Endodermal cell (in vitro differentiated cells): ENCODE measurements at regions not wholly inside any gene's neighbourhood (a gene's known extent, or its start where the extent isn't known, plus 50 kb on each side); places are given as distances from the start of the nearest gene placed in this dataset.

Source experiments
- DNase-seq: peaks from one replicate; pipeline ENCODE4 v3.0.0-alpha.2; 2017
- H3K27ac ChIP-seq: 2 replicates; pipeline ENCODE4 v1.5.1; 2013; ENCODE audit warnings: mild to moderate bottlenecking, low read depth, low read length, moderate library complexity
- H3K27me3 ChIP-seq: 2 replicates; pipeline ENCODE4 v1.6.1; 2013; ENCODE audit warnings: mild to moderate bottlenecking, low read length, moderate library complexity; ENCODE audit not compliant: insufficient read depth, control insufficient read depth, poor library complexity, severe bottlenecking
- H3K36me3 ChIP-seq: 2 replicates; pipeline ENCODE4 v1.7.0; 2013; ENCODE audit warnings: mild to moderate bottlenecking, low read length, moderate library complexity; ENCODE audit not compliant: control insufficient read depth, insufficient read depth
- H3K4me1 ChIP-seq: one replicate; pipeline ENCODE4 v1.7.0; 2013; ENCODE audit warnings: low read length; ENCODE audit not compliant: control insufficient read depth, insufficient read depth
- H3K4me3 ChIP-seq: 2 replicates; pipeline ENCODE4 v1.5.1; 2013; ENCODE audit warnings: mild to moderate bottlenecking, low read length, moderate library complexity
- H3K9ac ChIP-seq: 2 replicates; pipeline ENCODE4 v1.6.1; 2013; ENCODE audit warnings: mild to moderate bottlenecking, low read length, moderate library complexity; ENCODE audit not compliant: poor library complexity, severe bottlenecking; ENCODE audit errors: extremely low read depth
- H3K9me3 ChIP-seq: 2 replicates; pipeline ENCODE4 v1.6.1; 2013; ENCODE audit warnings: mild to moderate bottlenecking, low read length, moderate library complexity; ENCODE audit not compliant: control insufficient read depth
- H3K27ac Mint-ChIP-seq: 2 replicates; pipeline ENCODE4 v1.8.0; 2020; ENCODE audit warnings: mixed read lengths
- H3K27me3 Mint-ChIP-seq: 2 replicates; pipeline ENCODE4 v1.8.0; 2021; ENCODE audit warnings: mild to moderate bottlenecking, mixed read lengths; ENCODE audit not compliant: insufficient read depth
- H3K36me3 Mint-ChIP-seq: 2 replicates; pipeline ENCODE4 v1.8.0; 2020; ENCODE audit warnings: low read depth, mixed read lengths
- H3K4me1 Mint-ChIP-seq: 2 replicates; pipeline ENCODE4 v1.8.0; 2020; ENCODE audit warnings: mixed read lengths
- H3K4me3 Mint-ChIP-seq: 2 replicates; pipeline ENCODE4 v1.8.0; 2020; ENCODE audit warnings: mild to moderate bottlenecking, moderate library complexity, mixed read lengths
- H3K9me3 Mint-ChIP-seq: 2 replicates; pipeline ENCODE4 v1.8.0; 2020; ENCODE audit warnings: mild to moderate bottlenecking, mixed read lengths
- WGBS, 2 experiments: methylation state at CpG; one replicate each; pipeline versions ENCODE4 v1.1.5 to v1.1.7; 2013; ENCODE audit warnings: missing lambda C conversion rate in 2 of 2, mixed read lengths in 1 of 2; ENCODE audit not compliant: insufficient coverage in 1 of 2, insufficient read length in 1 of 2; 5-methylcytosine and 5-hydroxymethylcytosine counted together
- TF ChIP-seq, protein P1 (sequence below): fragments of 200-600 bp; sonication (generic); conservative IDR thresholded peaks from 2 replicates; pipeline ENCODE4 v1.5.0; 2021; ENCODE audit warnings: antibody characterized with exemption, mild to moderate bottlenecking

DNA sequence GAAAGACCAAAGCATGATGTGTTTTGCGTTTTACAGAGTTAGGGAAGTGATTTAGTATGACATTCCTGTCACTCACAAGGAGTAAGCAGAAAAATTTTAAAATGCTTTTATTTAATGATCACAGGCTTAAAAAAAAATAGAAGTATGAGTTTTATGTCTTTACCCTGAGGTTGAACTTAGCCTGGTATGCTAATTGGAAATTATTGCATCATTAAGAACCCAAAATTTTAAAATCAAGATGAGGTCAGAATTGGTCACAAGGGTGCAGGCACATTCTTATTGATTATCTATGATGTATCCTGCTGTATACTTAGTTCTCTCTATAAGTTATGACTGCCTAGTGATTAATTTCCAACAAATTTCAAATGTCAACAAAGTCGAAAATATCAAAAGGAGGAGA is 585.6 kb upstream of the ALCAM start:
- Histone ChIP-seq H3K9me3 (peaks cover 5% of the 10 kb centered on the region), H3K27ac (no peak overlapping the region), H3K36me3 (no peaks in the 10 kb centered on the region), H3K4me1 (no peaks in the 10 kb centered on the region), H3K27me3 (no peaks in the 10 kb centered on the region), H3K4me3 (no peak overlapping the region), H3K9ac (no peak overlapping the region)
- Mint-ChIP-seq H3K27me3 (no peaks in the 10 kb centered on the region), H3K4me1 (no peaks in the 10 kb centered on the region), H3K36me3 (no peaks in the 10 kb centered on the region), H3K9me3 (peaks cover 6% of the 10 kb centered on the region), H3K27ac (no peak overlapping the region), H3K4me3 (no peak overlapping the region)
- DNase-seq: no peak
- TF ChIP-seq, protein P1, sequence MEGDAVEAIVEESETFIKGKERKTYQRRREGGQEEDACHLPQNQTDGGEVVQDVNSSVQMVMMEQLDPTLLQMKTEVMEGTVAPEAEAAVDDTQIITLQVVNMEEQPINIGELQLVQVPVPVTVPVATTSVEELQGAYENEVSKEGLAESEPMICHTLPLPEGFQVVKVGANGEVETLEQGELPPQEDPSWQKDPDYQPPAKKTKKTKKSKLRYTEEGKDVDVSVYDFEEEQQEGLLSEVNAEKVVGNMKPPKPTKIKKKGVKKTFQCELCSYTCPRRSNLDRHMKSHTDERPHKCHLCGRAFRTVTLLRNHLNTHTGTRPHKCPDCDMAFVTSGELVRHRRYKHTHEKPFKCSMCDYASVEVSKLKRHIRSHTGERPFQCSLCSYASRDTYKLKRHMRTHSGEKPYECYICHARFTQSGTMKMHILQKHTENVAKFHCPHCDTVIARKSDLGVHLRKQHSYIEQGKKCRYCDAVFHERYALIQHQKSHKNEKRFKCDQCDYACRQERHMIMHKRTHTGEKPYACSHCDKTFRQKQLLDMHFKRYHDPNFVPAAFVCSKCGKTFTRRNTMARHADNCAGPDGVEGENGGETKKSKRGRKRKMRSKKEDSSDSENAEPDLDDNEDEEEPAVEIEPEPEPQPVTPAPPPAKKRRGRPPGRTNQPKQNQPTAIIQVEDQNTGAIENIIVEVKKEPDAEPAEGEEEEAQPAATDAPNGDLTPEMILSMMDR: no peak
- 86 to 94% methylated on average over 1 to 2 of the region's 2 CpGs for WGBS, 2 experiments

DNA sequence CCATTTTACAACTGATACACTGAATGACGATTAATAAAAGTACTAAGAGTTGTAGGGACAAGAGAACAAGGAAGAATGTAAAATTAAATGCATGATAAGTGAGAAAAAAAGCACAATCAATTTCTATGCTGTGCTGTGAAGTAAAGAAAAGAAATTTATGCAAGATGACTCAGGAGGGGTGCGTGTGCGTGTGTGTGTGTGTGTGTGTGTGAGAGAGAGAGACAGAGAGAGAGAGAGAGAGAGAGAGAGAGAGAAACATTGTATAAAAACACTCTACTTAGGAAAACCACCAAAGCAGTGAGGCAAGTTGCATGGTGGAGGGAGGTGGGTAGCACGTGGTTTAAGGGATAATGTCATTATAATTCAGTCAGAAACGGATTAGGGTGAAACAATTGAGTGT is 580.8 kb upstream of the ALCAM start:
- H3K4me3 ChIP-seq: no peak overlapping the region
- no peak overlapping the region for H3K27ac ChIP-seq
- Mint-ChIP-seq H3K36me3 (no peaks in the 10 kb centered on the region), H3K27ac (no peak overlapping the region), H3K4me3 (no peak overlapping the region), H3K27me3 (no peaks in the 10 kb centered on the region), H3K9me3 (no peaks in the 10 kb centered on the region), H3K4me1 (no peaks in the 10 kb centered on the region)
- no peak overlapping the region for H3K9ac ChIP-seq
- DNase-seq: no peak
- H3K4me1 ChIP-seq: no peaks in the 10 kb centered on the region
- no peaks in the 10 kb centered on the region for H3K36me3 ChIP-seq
- no peaks in the 10 kb centered on the region for H3K9me3 ChIP-seq
- TF ChIP-seq, protein P1: no peak
- 88 to 91% methylated on average over 3 to 5 of the region's 5 CpGs for WGBS, 2 experiments
- H3K27me3 ChIP-seq: no peaks in the 10 kb centered on the region

DNA sequence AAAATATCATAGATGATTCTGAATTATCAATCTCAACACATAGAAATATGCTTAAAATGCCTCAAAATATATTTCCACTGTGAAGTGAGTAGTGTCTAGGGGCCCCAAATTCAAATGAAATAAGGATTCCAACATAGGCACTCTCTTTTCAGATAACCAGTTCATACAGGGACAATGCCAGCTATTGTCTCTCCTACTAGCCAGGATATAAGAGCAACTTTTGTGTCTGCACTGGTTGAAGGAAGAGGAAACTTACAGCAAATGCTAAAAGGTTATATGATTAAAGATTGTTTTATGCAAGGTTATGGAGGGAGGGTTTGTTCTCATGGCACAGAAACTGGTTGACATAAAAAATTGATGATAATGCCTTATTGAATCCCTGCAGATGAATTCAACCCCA is 579.4 kb upstream of the ALCAM start:
- Mint-ChIP-seq H3K27me3 (no peaks in the 10 kb centered on the region), H3K9me3 (no peaks in the 10 kb centered on the region), H3K4me3 (no peak overlapping the region), H3K27ac (no peak overlapping the region), H3K4me1 (no peaks in the 10 kb centered on the region), H3K36me3 (no peaks in the 10 kb centered on the region)
- DNase-seq: no peak
- H3K4me1 ChIP-seq: no peaks in the 10 kb centered on the region
- no peaks in the 10 kb centered on the region for H3K9me3 ChIP-seq
- no peak overlapping the region for H3K4me3 ChIP-seq
- H3K27me3 ChIP-seq: no peaks in the 10 kb centered on the region
- TF ChIP-seq, protein P1: no peak
- H3K36me3 ChIP-seq: no peaks in the 10 kb centered on the region
- no peak overlapping the region for H3K27ac ChIP-seq
- no peak overlapping the region for H3K9ac ChIP-seq
